A549 (cell line): ENCODE measurements at regions not wholly inside any gene's neighbourhood (a gene's known extent, or its start where the extent isn't known, plus 50 kb on each side); places are given as distances from the start of the nearest gene placed in this dataset.

Experiments
- ATAC-seq, 2 experiments: fragments of 200-7000 bp in 1 of 2; fragments of >200 bp in 1 of 2; cut with Nextera tagmentation in 1 of 2; cut with Tn5 transposase in 1 of 2; 3 replicates each; pipeline versions ENCODE4 v1.8.0 to v1.9.1; 2018 to 2020; ENCODE audit warnings: mild to moderate bottlenecking in 1 of 2, moderate library complexity in 1 of 2
- CTCF ChIA-PET: fragments of 300-600 bp; sonication (Branson Sonifier 250); formaldehyde crosslinking; extraction: SDS; loops from one replicate; lab custom pipeline; 2021; ENCODE audit warnings: antibody characterized with exemption, inconsistent platforms; lab: Yijun Ruan, JAX
- POLR2A ChIA-PET: fragments of 350-600 bp; formaldehyde crosslinking; extraction: SDS; loops from one replicate; lab custom pipeline; 2021; ENCODE audit warnings: antibody characterized with exemption, inconsistent platforms; lab: Yijun Ruan, JAX
- DNase-seq, 2 experiments: peaks; one replicate each; pipeline versions ENCODE4 v3.0.0 to v3.0.0-alpha.2; 2011 to 2016; ENCODE audit warnings: low read depth in 1 of 2, low spot score in 1 of 2
- FAIRE-seq: peaks from 2 replicates; lab custom pipeline; 2011; peaks lifted over from hg19 to GRCh38; lab: Jason Lieb, UNC
- H3K27ac ChIP-seq, 2 experiments: fragments of >200 bp; sonication (Bioruptor Twin); formaldehyde crosslinking; 3 replicates each; pipeline ENCODE4 v1.5.1; 2016 to 2017
- H3K4me1 ChIP-seq: fragments of >200 bp; sonication (Bioruptor Twin); formaldehyde crosslinking; 3 replicates; pipeline ENCODE4 v1.6.1; 2016
- H3K4me2 ChIP-seq: fragments of >200 bp; sonication (Bioruptor Twin); formaldehyde crosslinking; 3 replicates; pipeline ENCODE4 v1.6.1; 2016
- H3K4me3 ChIP-seq: fragments of >200 bp; sonication (Bioruptor Twin); formaldehyde crosslinking; 3 replicates; pipeline ENCODE4 v1.5.1; 2016
- H3K9me3 ChIP-seq: fragments of >200 bp; sonication (Bioruptor Twin); formaldehyde crosslinking; 3 replicates; pipeline ENCODE4 v1.6.1; 2016
- BHLHE40 ChIP-seq: IDR thresholded peaks from 2 replicates; pipeline ENCODE4 v1.6.1; 2012; ENCODE audit warnings: low read depth, low read length, inconsistent platforms
- CEBPB ChIP-seq, 2 experiments: fragments of >200 bp in 1 of 2; sonication (Bioruptor Twin) in 1 of 2; formaldehyde crosslinking in 1 of 2; IDR thresholded peaks; 2 replicates each; pipeline ENCODE4 v1.6.1; 2012 to 2016
- EP300 ChIP-seq, 2 experiments: fragments of >200 bp; sonication (Bioruptor Twin); formaldehyde crosslinking; IDR thresholded peaks; 2 replicates in 1 of 2; 3 replicates in 1 of 2; pipeline ENCODE4 v1.6.1; 2016 to 2017
- FOXS1 ChIP-seq: fragments of 250-450 bp; sonication (Bioruptor Pico); IDR thresholded peaks from 2 replicates; pipeline ENCODE4 v1.5.0; 2020; ENCODE audit warnings: mild to moderate bottlenecking, moderate library complexity
- HEYL ChIP-seq: fragments of 250-450 bp; sonication (Bioruptor Pico); IDR thresholded peaks from 2 replicates; pipeline ENCODE4 v1.8.0; 2021; ENCODE audit warnings: mild to moderate bottlenecking, moderate library complexity
- HOXA7 ChIP-seq: fragments of 250-450 bp; sonication (Bioruptor Pico); IDR thresholded peaks from 2 replicates; pipeline ENCODE4 v1.5.0; 2020; ENCODE audit warnings: mild to moderate bottlenecking, moderate library complexity
- JUN ChIP-seq, 2 experiments: fragments of >200 bp; sonication (Bioruptor Twin); formaldehyde crosslinking; IDR thresholded peaks; 2 replicates in 1 of 2; 3 replicates in 1 of 2; pipeline ENCODE4 v1.6.1; 2016 to 2017
- JUNB ChIP-seq: fragments of >200 bp; sonication (Bioruptor Twin); formaldehyde crosslinking; IDR thresholded peaks from 2 replicates; pipeline ENCODE4 v1.6.1; 2016
- KDM1A ChIP-seq: fragments of 200-600 bp; sonication (generic); IDR thresholded peaks from 2 replicates; pipeline ENCODE4 v1.6.1; 2016; ENCODE audit warnings: low read depth, mild to moderate bottlenecking
- KDM5A ChIP-seq: fragments of 200-600 bp; sonication (generic); IDR thresholded peaks from 2 replicates; pipeline ENCODE4 v1.6.1; 2016; ENCODE audit warnings: antibody characterized with exemption, mild to moderate bottlenecking
- NPAS2 ChIP-seq: fragments of 250-450 bp; sonication (Bioruptor Pico); IDR thresholded peaks from 2 replicates; pipeline ENCODE4 v1.8.0; 2022; ENCODE audit warnings: mild to moderate bottlenecking, moderate library complexity, borderline replicate concordance
- NR3C1 ChIP-seq: fragments of >200 bp; sonication (Bioruptor Twin); formaldehyde crosslinking; IDR thresholded peaks from 3 replicates; pipeline ENCODE4 v1.6.1; 2017
- PHF8 ChIP-seq: fragments of 200-600 bp; sonication (generic); IDR thresholded peaks from 2 replicates; pipeline ENCODE4 v1.6.1; 2016; ENCODE audit warnings: low read depth, mild to moderate bottlenecking, antibody characterized with exemption, moderate library complexity, borderline replicate concordance
- RAD21 ChIP-seq, 2 experiments: fragments of >200 bp in 1 of 2; sonication (Bioruptor Twin) in 1 of 2; formaldehyde crosslinking in 1 of 2; IDR thresholded peaks in 1 of 2; conservative IDR thresholded peaks in 1 of 2; 2 replicates in 1 of 2; 3 replicates in 1 of 2; pipeline ENCODE4 v1.6.1; 2012 to 2018; ENCODE audit warnings: inconsistent platforms in 1 of 2
- RCOR1 ChIP-seq: fragments of 150-350 bp; IDR thresholded peaks from 2 replicates; pipeline ENCODE4 v1.6.1; 2014; ENCODE audit warnings: antibody characterized with exemption, low read length, low read depth
- RFX5 ChIP-seq: fragments of 450-650 bp; IDR thresholded peaks from 2 replicates; pipeline ENCODE4 v1.7.1; 2014; ENCODE audit warnings: antibody characterized with exemption, mild to moderate bottlenecking, moderate library complexity
- SMC3 ChIP-seq: fragments of >200 bp; sonication (Bioruptor Twin); formaldehyde crosslinking; IDR thresholded peaks from 3 replicates; pipeline ENCODE4 v1.6.1; 2018; ENCODE audit warnings: inconsistent platforms
- SREBF2 ChIP-seq: fragments of 450-650 bp; IDR thresholded peaks from 2 replicates; pipeline ENCODE4 v1.6.1; 2014; ENCODE audit warnings: mild to moderate bottlenecking, moderate library complexity
- TP53 ChIP-seq: fragments of 250-450 bp; sonication (Bioruptor Pico); IDR thresholded peaks from 2 replicates; pipeline ENCODE4 v1.5.0; 2021; ENCODE audit warnings: mild to moderate bottlenecking, moderate library complexity
- WGBS: methylation state at CpG from one replicate; pipeline ENCODE4 v1.1.6; 2017; ENCODE audit errors: missing lambda C conversion rate; 5-methylcytosine and 5-hydroxymethylcytosine counted together
- TF ChIP-seq, protein P1 (sequence below): IDR thresholded peaks from 2 replicates; pipeline ENCODE4 v1.6.1; 2012; ENCODE audit warnings: low read depth, borderline replicate concordance
- TF ChIP-seq, protein P2 (sequence below): IDR thresholded peaks from 2 replicates; pipeline ENCODE4 v1.6.1; 2012
- TF ChIP-seq, protein P3 (sequence below): fragments of 200-600 bp; sonication (generic); IDR thresholded peaks from 2 replicates; pipeline ENCODE4 v1.6.1; 2016; ENCODE audit warnings: antibody characterized with exemption, mild to moderate bottlenecking, moderate library complexity
- TF ChIP-seq, protein P4 (sequence below): fragments of 250-450 bp; sonication (Bioruptor Pico); IDR thresholded peaks from 2 replicates; pipeline ENCODE4 v1.5.0; 2020; ENCODE audit warnings: low read depth, mild to moderate bottlenecking, moderate library complexity
- TF ChIP-seq, protein P5 (sequence below): fragments of 150-350 bp; IDR thresholded peaks from 2 replicates; pipeline ENCODE4 v1.6.1; 2014; ENCODE audit warnings: low read depth, mild to moderate bottlenecking, low read length
- TF ChIP-seq, protein P6 (sequence below): fragments of >200 bp; sonication (Bioruptor Twin); formaldehyde crosslinking; IDR thresholded peaks from 2 replicates; pipeline ENCODE4 v1.6.1; 2016

DNA sequence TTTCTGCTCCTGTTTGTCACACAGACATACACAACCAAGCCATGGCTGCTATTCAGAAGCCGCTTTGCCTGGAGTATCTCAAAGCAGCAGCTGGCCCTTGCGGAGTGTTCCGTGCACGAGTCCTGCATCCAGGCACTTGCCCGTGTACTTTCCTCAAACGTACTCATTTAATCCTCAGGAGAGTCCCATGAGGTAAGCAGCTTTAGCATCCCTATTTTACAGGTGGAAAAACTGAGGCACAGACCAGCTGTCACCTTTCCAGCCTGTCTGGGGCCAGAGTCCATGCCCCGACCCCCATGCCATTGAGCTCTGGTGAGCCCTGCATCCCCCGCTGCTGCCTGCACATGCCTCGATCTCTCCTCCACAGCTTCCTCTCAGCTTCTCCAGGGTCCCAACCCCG, 130.0 kb downstream of the ERMARD start:
- Histone ChIP-seq H3K4me3 (no peak overlapping the region), H3K27ac (no peak overlapping the region), H3K9me3 (no peaks in the 10 kb centered on the region), H3K4me1 (no peaks in the 10 kb centered on the region), H3K4me2 (no peak overlapping the region)
- FAIRE-seq = no peak
- ChIA-PET POLR2A (no interaction called here), CTCF (no interaction called here)
- no peak for DNase-seq
- TF ChIP-seq RAD21 (conservative IDR thresholded peaks at IDR 0.05 in 1 of 2, IDR thresholded peaks at IDR 0.05 in 1 of 2) = no peak
- TF ChIP-seq, protein P1, sequence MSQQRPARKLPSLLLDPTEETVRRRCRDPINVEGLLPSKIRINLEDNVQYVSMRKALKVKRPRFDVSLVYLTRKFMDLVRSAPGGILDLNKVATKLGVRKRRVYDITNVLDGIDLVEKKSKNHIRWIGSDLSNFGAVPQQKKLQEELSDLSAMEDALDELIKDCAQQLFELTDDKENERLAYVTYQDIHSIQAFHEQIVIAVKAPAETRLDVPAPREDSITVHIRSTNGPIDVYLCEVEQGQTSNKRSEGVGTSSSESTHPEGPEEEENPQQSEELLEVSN = no peak
- TF ChIP-seq TP53 (CRISPR knock-in tag) = no peak
- TF ChIP-seq HOXA7 (CRISPR knock-in tag) = no peak
- TF ChIP-seq, protein P2, sequence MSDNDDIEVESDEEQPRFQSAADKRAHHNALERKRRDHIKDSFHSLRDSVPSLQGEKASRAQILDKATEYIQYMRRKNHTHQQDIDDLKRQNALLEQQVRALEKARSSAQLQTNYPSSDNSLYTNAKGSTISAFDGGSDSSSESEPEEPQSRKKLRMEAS = no peak
- TF ChIP-seq KDM5A = no peak
- TF ChIP-seq, protein P3, sequence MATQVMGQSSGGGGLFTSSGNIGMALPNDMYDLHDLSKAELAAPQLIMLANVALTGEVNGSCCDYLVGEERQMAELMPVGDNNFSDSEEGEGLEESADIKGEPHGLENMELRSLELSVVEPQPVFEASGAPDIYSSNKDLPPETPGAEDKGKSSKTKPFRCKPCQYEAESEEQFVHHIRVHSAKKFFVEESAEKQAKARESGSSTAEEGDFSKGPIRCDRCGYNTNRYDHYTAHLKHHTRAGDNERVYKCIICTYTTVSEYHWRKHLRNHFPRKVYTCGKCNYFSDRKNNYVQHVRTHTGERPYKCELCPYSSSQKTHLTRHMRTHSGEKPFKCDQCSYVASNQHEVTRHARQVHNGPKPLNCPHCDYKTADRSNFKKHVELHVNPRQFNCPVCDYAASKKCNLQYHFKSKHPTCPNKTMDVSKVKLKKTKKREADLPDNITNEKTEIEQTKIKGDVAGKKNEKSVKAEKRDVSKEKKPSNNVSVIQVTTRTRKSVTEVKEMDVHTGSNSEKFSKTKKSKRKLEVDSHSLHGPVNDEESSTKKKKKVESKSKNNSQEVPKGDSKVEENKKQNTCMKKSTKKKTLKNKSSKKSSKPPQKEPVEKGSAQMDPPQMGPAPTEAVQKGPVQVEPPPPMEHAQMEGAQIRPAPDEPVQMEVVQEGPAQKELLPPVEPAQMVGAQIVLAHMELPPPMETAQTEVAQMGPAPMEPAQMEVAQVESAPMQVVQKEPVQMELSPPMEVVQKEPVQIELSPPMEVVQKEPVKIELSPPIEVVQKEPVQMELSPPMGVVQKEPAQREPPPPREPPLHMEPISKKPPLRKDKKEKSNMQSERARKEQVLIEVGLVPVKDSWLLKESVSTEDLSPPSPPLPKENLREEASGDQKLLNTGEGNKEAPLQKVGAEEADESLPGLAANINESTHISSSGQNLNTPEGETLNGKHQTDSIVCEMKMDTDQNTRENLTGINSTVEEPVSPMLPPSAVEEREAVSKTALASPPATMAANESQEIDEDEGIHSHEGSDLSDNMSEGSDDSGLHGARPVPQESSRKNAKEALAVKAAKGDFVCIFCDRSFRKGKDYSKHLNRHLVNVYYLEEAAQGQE = no peak
- no peak for TF ChIP-seq SMC3
- TF ChIP-seq RFX5 = no peak
- no peak for TF ChIP-seq RCOR1
- no peak for TF ChIP-seq EP300 (IDR thresholded peaks at IDR 0.05)
- no peak for TF ChIP-seq JUNB
- TF ChIP-seq NR3C1 = no peak
- no peak for TF ChIP-seq CEBPB (IDR thresholded peaks at IDR 0.05)
- WGBS = 42% methylated on average over 8 of the region's 10 CpGs
- no peak for ATAC-seq

DNA sequence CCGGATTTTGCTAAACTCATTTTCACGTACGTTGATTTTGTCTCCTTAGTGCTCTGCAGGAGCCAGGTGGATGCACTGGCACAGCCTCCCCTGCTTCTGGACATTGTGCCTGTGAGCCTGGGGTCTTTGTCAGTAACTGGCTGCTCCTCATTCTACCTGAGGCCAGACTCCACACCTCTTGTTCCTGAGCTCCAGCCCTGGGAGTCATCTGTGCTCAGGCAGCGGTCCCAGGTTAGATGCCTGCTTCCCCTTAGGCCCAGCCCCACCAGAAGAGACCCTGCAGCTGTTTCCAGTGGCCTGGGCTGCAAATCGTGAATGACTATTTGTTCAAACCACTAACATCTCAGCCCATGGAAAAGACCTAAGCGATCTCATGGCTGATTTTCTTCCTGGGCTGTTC, 129.1 kb downstream of the ERMARD start:
- no peak for FAIRE-seq
- CTCF ChIA-PET = no interaction called here
- POLR2A ChIA-PET = no interaction called here
- no peak for TF ChIP-seq NR3C1
- TF ChIP-seq BHLHE40 = no peak
- no peak for TF ChIP-seq PHF8
- TF ChIP-seq, protein P4, sequence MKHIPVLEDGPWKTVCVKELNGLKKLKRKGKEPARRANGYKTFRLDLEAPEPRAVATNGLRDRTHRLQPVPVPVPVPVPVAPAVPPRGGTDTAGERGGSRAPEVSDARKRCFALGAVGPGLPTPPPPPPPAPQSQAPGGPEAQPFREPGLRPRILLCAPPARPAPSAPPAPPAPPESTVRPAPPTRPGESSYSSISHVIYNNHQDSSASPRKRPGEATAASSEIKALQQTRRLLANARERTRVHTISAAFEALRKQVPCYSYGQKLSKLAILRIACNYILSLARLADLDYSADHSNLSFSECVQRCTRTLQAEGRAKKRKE (CRISPR knock-in tag) = no peak
- Histone ChIP-seq H3K9me3 (0 out of 3 replicates have a peak, but pooled peaks cover 2% of the 10 kb centered on the region), H3K4me3 (no peak overlapping the region), H3K4me2 (no peak overlapping the region), H3K27ac (no peak overlapping the region), H3K4me1 (no peaks in the 10 kb centered on the region)
- ATAC-seq = no peak
- no peak for DNase-seq
- 43% methylated on average over 4 of the region's 6 CpGs for WGBS

DNA sequence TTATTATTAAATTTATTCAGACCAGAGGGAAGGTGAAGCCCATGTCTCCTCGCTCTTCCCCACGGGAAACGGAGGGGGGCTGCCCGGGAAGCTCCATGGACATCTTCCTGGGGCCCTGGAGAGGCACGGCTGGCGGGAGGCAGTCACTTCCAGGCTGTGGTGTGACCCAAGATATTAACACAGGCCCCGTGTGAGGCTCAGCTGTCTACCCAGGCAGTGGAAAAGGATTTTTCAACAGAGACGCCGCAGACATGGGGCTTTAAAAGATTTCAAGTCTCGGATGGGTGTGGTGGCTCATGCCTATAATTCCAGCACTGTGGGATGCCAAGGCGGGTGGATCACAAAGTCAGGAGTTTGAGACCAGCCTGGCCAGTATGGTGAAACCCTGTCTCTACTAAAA, 117.9 kb downstream of the ERMARD start:
- FAIRE-seq (no peak), ATAC-seq (no peak), DNase-seq (no peak)
- H3K4me3 ChIP-seq = no peak overlapping the region
- no peaks in the 10 kb centered on the region for H3K4me1 ChIP-seq
- H3K9me3 ChIP-seq = no peaks in the 10 kb centered on the region; the same call in 1 of the 3 replicates
- WGBS = 55% methylated on average over 5 of the region's 11 CpGs
- CTCF ChIA-PET = no interaction called here
- no peak overlapping the region for H3K4me2 ChIP-seq
- no peak overlapping the region for H3K27ac ChIP-seq
- TF ChIP-seq JUN (IDR thresholded peaks at IDR 0.05) = no peak
- TF ChIP-seq, protein P4 (CRISPR knock-in tag) = no peak
- TF ChIP-seq, protein P5, sequence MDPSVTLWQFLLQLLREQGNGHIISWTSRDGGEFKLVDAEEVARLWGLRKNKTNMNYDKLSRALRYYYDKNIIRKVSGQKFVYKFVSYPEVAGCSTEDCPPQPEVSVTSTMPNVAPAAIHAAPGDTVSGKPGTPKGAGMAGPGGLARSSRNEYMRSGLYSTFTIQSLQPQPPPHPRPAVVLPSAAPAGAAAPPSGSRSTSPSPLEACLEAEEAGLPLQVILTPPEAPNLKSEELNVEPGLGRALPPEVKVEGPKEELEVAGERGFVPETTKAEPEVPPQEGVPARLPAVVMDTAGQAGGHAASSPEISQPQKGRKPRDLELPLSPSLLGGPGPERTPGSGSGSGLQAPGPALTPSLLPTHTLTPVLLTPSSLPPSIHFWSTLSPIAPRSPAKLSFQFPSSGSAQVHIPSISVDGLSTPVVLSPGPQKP = no peak
- TF ChIP-seq HEYL (CRISPR knock-in tag) = no peak
- TF ChIP-seq TP53 (CRISPR knock-in tag) = no peak
- TF ChIP-seq KDM1A = no peak
- TF ChIP-seq RAD21 (conservative IDR thresholded peaks at IDR 0.05 in 1 of 2, IDR thresholded peaks at IDR 0.05 in 1 of 2) = no peak
- TF ChIP-seq NPAS2 (CRISPR knock-in tag) = no peak
- TF ChIP-seq, protein P6, sequence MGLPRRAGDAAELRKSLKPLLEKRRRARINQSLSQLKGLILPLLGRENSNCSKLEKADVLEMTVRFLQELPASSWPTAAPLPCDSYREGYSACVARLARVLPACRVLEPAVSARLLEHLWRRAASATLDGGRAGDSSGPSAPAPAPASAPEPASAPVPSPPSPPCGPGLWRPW = no peak
- TF ChIP-seq SREBF2 = no peak
- no peak for TF ChIP-seq FOXS1 (CRISPR knock-in tag)
- TF ChIP-seq, all 56 proteins: peak for 0
- POLR2A ChIA-PET = no interaction called here
